ENCODE measurements at regions not wholly inside any gene's neighbourhood (a gene's known extent, or its start where the extent isn't known, plus 50 kb on each side); places are given as distances from the start of the nearest gene placed in this dataset.

GRCh38 chr3:145518639-145519038 lies 642.3 kb downstream of the PLOD2 start:
- Histone ChIP-seq H3K27me3 (no peaks in the 10 kb centered on the region), H3K4me1 (no peaks in the 10 kb centered on the region), H3K27ac (no peak overlapping the region), H3K4me3 (no peak overlapping the region), H3K36me3 (no peaks in the 10 kb centered on the region), H3K9me3 (no peaks in the 10 kb centered on the region)
- intact Hi-C loops (cut with DNase I) = no loop called here
- TF ChIP-seq POLR2AphosphoS5 (IDR thresholded peaks at IDR 0.05; ENCODE audit: insufficient read depth in 1 of 2, low read depth in 1 of 2) (no peak), CTCF (IDR thresholded peaks at IDR 0.05) (no peak), POLR2A (IDR thresholded peaks at IDR 0.05) (no peak)
- DNase-seq (ENCODE audit: extremely low spot score in 2 of 2) = no peak

- Histone ChIP-seq H3K4me3 (no peak overlapping the region), H3K27me3 (no peaks in the 10 kb centered on the region), H3K27ac (no peak overlapping the region), H3K36me3 (no peaks in the 10 kb centered on the region), H3K4me1 (no peaks in the 10 kb centered on the region), H3K9me3 (no peaks in the 10 kb centered on the region)
- TF ChIP-seq CTCF (IDR thresholded peaks at IDR 0.05) (no peak), POLR2AphosphoS5 (IDR thresholded peaks at IDR 0.05; ENCODE audit: insufficient read depth in 1 of 2, low read depth in 1 of 2) (no peak), POLR2A (IDR thresholded peaks at IDR 0.05) (no peak)
- intact Hi-C loops (cut with DNase I) = no loop called here
- DNase-seq (ENCODE audit: extremely low spot score in 2 of 2) = no peak
Observed at GRCh38 chr3:145519398-145520047, 641.5 kb downstream of the PLOD2 start.

GRCh38 chr3:145522179-145522578 lies 638.8 kb downstream of the PLOD2 start:
- H3K27ac ChIP-seq = no peak overlapping the region
- intact Hi-C loops (cut with DNase I) = no loop called here
- no peak overlapping the region for H3K4me3 ChIP-seq
- no peaks in the 10 kb centered on the region for H3K4me1 ChIP-seq
- no peaks in the 10 kb centered on the region for H3K36me3 ChIP-seq
- no peaks in the 10 kb centered on the region for H3K27me3 ChIP-seq
- H3K9me3 ChIP-seq = no peaks in the 10 kb centered on the region
- no peak for DNase-seq (ENCODE audit: extremely low spot score in 2 of 2)
- no peak for TF ChIP-seq CTCF (IDR thresholded peaks at IDR 0.05)

GRCh38 chr3:145522893-145523651 lies 637.9 kb downstream of the PLOD2 start:
- Histone ChIP-seq H3K36me3 (no peaks in the 10 kb centered on the region), H3K4me3 (no peak overlapping the region), H3K27ac (no peak overlapping the region), H3K9me3 (no peaks in the 10 kb centered on the region), H3K4me1 (no peaks in the 10 kb centered on the region), H3K27me3 (no peaks in the 10 kb centered on the region)
- no peak for TF ChIP-seq CTCF (IDR thresholded peaks at IDR 0.05)
- no peak for DNase-seq (ENCODE audit: extremely low spot score in 2 of 2)
- intact Hi-C loops (cut with DNase I) = no loop called here

GRCh38 chr3:145531548-145531947 lies 629.4 kb downstream of the PLOD2 start:
- H3K4me3 ChIP-seq = no peak overlapping the region
- intact Hi-C loops (cut with DNase I) = no loop called here
- no peaks in the 10 kb centered on the region for H3K9me3 ChIP-seq
- H3K4me1 ChIP-seq = no peaks in the 10 kb centered on the region
- no peak overlapping the region for H3K27ac ChIP-seq
- no peak for DNase-seq (ENCODE audit: extremely low spot score in 2 of 2)
- H3K27me3 ChIP-seq = no peaks in the 10 kb centered on the region
- TF ChIP-seq CTCF (IDR thresholded peaks at IDR 0.05) (no peak), POLR2AphosphoS5 (IDR thresholded peaks at IDR 0.05; ENCODE audit: insufficient read depth in 1 of 2, low read depth in 1 of 2) (no peak), POLR2A (IDR thresholded peaks at IDR 0.05) (no peak)
- H3K36me3 ChIP-seq = no peaks in the 10 kb centered on the region
